ENCODE measurements at regions not wholly inside any gene's neighbourhood (a gene's known extent, or its start where the extent isn't known, plus 50 kb on each side); places are given as distances from the start of the nearest gene placed in this dataset.

- BruUV-seq (replicated peaks) = no TSS peak
- TF ChIP-seq JUN (IDR thresholded peaks at IDR 0.05; ENCODE audit: borderline replicate concordance, insufficient read depth, insufficient read length, low read depth) (no peak), POLR2AphosphoS5 (IDR thresholded peaks at IDR 0.05; ENCODE audit: insufficient read depth, low read depth, low read length) (no peak), MYC (IDR thresholded peaks at IDR 0.05; ENCODE audit: low read depth, low read length) (no peak), MAX (IDR thresholded peaks at IDR 0.05; ENCODE audit: insufficient read depth, insufficient read length) (no peak), GATA2 (IDR thresholded peaks at IDR 0.05; ENCODE audit: insufficient read depth, insufficient read length, low read depth, low read length) (no peak), FOS (IDR thresholded peaks at IDR 0.05; ENCODE audit: borderline replicate concordance, insufficient read depth, low read length) (no peak), CTCF (IDR thresholded peaks at IDR 0.05; ENCODE audit: extremely low read depth in 1 of 2, insufficient read depth in 1 of 2, low read depth in 1 of 2, low read length in 2 of 2) (no peak), EZH2 (IDR thresholded peaks at IDR 0.05; ENCODE audit: borderline replicate concordance, low read depth, low read length, severe bottlenecking) (no peak), POLR2A (IDR thresholded peaks at IDR 0.05; ENCODE audit: low read depth, low read length) (no peak)
- peaks cover 5% of the 10 kb centered on the region for H3K9me3 ChIP-seq (replicated peaks; ENCODE audit: control insufficient read depth, insufficient read depth, low read length)
- H3K79me2 ChIP-seq (ENCODE audit: control insufficient read depth, insufficient read depth, low read length) = no peaks in the 10 kb centered on the region
- no peak overlapping the region for H3K27ac ChIP-seq (ENCODE audit: insufficient read depth, low read depth, low read length)
- no peak overlapping the region for H2AFZ ChIP-seq (ENCODE audit: low read depth, low read length)
- FAIRE-seq = no peak
- no peaks in the 10 kb centered on the region for H4K20me1 ChIP-seq (replicated peaks; ENCODE audit: control insufficient read depth, extremely low read depth, insufficient read depth, low read length)
- H3K4me3 ChIP-seq (replicated peaks in 1 of 3; ENCODE audit: insufficient read depth in 1 of 3, low read depth in 1 of 3, low read length in 3 of 3) = no peak overlapping the region
- dilution Hi-C loops (cut with MboI; ENCODE audit: extremely low pct_ligation_motif_present, low sequenced_read_pairs) (no loop called here), intact Hi-C loops (cut with micrococcal nuclease) (no loop called here)
- CTCF ChIA-PET = no interaction called here
- no peak for DNase-seq (ENCODE audit: low read depth, low spot score)
- H3K27me3 ChIP-seq (ENCODE audit: control insufficient read depth in 2 of 2, insufficient read depth in 2 of 2, low read length in 2 of 2) = no peaks in the 10 kb centered on the region
- H3K9ac ChIP-seq (replicated peaks; ENCODE audit: extremely low read depth, insufficient read depth, low read length) = no peak overlapping the region
- no peak overlapping the region for H3K4me2 ChIP-seq (ENCODE audit: insufficient read depth, low read length)
- H3K9me1 ChIP-seq (replicated peaks; ENCODE audit: control insufficient read depth, extremely low read depth, insufficient read depth, low read length) = no peaks in the 10 kb centered on the region
- POLR2A ChIA-PET = no interaction called here
- no peaks in the 10 kb centered on the region for H3K36me3 ChIP-seq (ENCODE audit: control insufficient read depth in 2 of 2, extremely low read depth in 1 of 2, insufficient read depth in 2 of 2, low read length in 2 of 2)
- no peaks in the 10 kb centered on the region for H3K4me1 ChIP-seq (ENCODE audit: control insufficient read depth, extremely low read depth, insufficient read depth, low read length)
Measured at GRCh38 chr2:520663-521340, 156.4 kb downstream of the TMEM18 start.

Data from endothelial cell of umbilical vein (primary cell).